ENCODE measurements at regions not wholly inside any gene's neighbourhood (a gene's known extent, or its start where the extent isn't known, plus 50 kb on each side); places are given as distances from the start of the nearest gene placed in this dataset.

- TF ChIP-seq, protein P1, sequence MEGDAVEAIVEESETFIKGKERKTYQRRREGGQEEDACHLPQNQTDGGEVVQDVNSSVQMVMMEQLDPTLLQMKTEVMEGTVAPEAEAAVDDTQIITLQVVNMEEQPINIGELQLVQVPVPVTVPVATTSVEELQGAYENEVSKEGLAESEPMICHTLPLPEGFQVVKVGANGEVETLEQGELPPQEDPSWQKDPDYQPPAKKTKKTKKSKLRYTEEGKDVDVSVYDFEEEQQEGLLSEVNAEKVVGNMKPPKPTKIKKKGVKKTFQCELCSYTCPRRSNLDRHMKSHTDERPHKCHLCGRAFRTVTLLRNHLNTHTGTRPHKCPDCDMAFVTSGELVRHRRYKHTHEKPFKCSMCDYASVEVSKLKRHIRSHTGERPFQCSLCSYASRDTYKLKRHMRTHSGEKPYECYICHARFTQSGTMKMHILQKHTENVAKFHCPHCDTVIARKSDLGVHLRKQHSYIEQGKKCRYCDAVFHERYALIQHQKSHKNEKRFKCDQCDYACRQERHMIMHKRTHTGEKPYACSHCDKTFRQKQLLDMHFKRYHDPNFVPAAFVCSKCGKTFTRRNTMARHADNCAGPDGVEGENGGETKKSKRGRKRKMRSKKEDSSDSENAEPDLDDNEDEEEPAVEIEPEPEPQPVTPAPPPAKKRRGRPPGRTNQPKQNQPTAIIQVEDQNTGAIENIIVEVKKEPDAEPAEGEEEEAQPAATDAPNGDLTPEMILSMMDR (IDR thresholded peaks at IDR 0.05; ENCODE audit: low read depth, low read length), result no peak
- TF ChIP-seq MAX (IDR thresholded peaks at IDR 0.05; ENCODE audit: low read depth, low read length) (no peak), POLR2A (IDR thresholded peaks at IDR 0.05; ENCODE audit: extremely low read depth, insufficient read length) (no peak), MYC (IDR thresholded peaks at IDR 0.05; ENCODE audit: low read depth, low read length) (no peak)
Observed at GRCh38 chr13:27708325-27708724, 84.0 kb upstream of the GSX1 start.
